GM23338 (cell line): ENCODE measurements at regions not wholly inside any gene's neighbourhood (a gene's known extent, or its start where the extent isn't known, plus 50 kb on each side); places are given as distances from the start of the nearest gene placed in this dataset.

Source experiments
- ATAC-seq: fragments of 200-7000 bp; cut with Tn5 transposase; 3 replicates; pipeline ENCODE4 v1.9.1; 2020
- DNase-seq: peaks from one replicate; pipeline ENCODE4 v3.0.0-alpha.2; 2015; ENCODE audit warnings: low spot score
- H2AFZ ChIP-seq: fragments of 200-600 bp; sonication (generic); 2 replicates; pipeline ENCODE4 v1.8.0; 2016; ENCODE audit warnings: antibody characterized with exemption, mild to moderate bottlenecking, moderate library complexity
- H3F3A ChIP-seq: fragments of 200-600 bp; sonication (generic); replicated peaks from 2 replicates; pipeline ENCODE4 v1.8.0; 2017; ENCODE audit warnings: antibody characterized with exemption, mixed run types, low read depth
- H3K27ac ChIP-seq: fragments of 200-600 bp; sonication (generic); 2 replicates; pipeline ENCODE4 v1.6.1; 2016; ENCODE audit warnings: low read depth
- H3K27me3 ChIP-seq: fragments of 200-600 bp; sonication (generic); 2 replicates; pipeline ENCODE4 v1.8.0; 2016; ENCODE audit warnings: mild to moderate bottlenecking, mixed run types, moderate library complexity; ENCODE audit not compliant: insufficient read depth
- H3K36me3 ChIP-seq: fragments of 200-600 bp; sonication (generic); 2 replicates; pipeline ENCODE4 v1.8.0; 2016; ENCODE audit warnings: mild to moderate bottlenecking; ENCODE audit not compliant: insufficient read depth
- H3K4me1 ChIP-seq: fragments of 200-600 bp; sonication (generic); 2 replicates; pipeline ENCODE4 v1.8.0; 2016; ENCODE audit warnings: mild to moderate bottlenecking, moderate library complexity; ENCODE audit not compliant: insufficient read depth
- H3K4me2 ChIP-seq: fragments of 200-600 bp; sonication (generic); 2 replicates; pipeline ENCODE4 v1.7.1; 2017; ENCODE audit warnings: mixed run types
- H3K4me3 ChIP-seq: fragments of 200-600 bp; sonication (generic); 2 replicates; pipeline ENCODE4 v1.6.1; 2016; ENCODE audit warnings: mixed run types
- H3K79me2 ChIP-seq: fragments of 200-600 bp; sonication (generic); replicated peaks from 2 replicates; pipeline ENCODE4 v1.8.0; 2017; ENCODE audit warnings: mild to moderate bottlenecking; ENCODE audit not compliant: insufficient read depth
- H3K9me2 ChIP-seq: fragments of 200-600 bp; sonication (generic); 2 replicates; pipeline ENCODE4 v1.8.0; 2017; ENCODE audit not compliant: insufficient read depth
- H4K20me1 ChIP-seq: fragments of 200-600 bp; sonication (generic); replicated peaks from 2 replicates; pipeline ENCODE4 v1.8.0; 2017; ENCODE audit warnings: mild to moderate bottlenecking; ENCODE audit not compliant: insufficient read depth
- H3K27ac Mint-ChIP-seq: 2 replicates; pipeline ENCODE4 v1.8.0; 2020; ENCODE audit warnings: inconsistent platforms, mild to moderate bottlenecking, moderate library complexity, mixed read lengths
- H3K27me3 Mint-ChIP-seq: 3 replicates; pipeline ENCODE4 v1.8.0; 2022; ENCODE audit warnings: low read depth, mild to moderate bottlenecking, moderate library complexity, mixed read lengths, inconsistent platforms; ENCODE audit not compliant: insufficient read depth, poor library complexity
- H3K36me3 Mint-ChIP-seq: 3 replicates; pipeline ENCODE4 v1.8.0; 2021; ENCODE audit warnings: low read depth, mild to moderate bottlenecking, inconsistent platforms, moderate library complexity, mixed read lengths
- H3K4me1 Mint-ChIP-seq: 3 replicates; pipeline ENCODE4 v1.8.0; 2020; ENCODE audit warnings: mild to moderate bottlenecking, inconsistent platforms, mixed read lengths
- H3K4me3 Mint-ChIP-seq: 3 replicates; pipeline ENCODE4 v1.8.0; 2021; ENCODE audit warnings: moderate library complexity, mild to moderate bottlenecking, inconsistent platforms, mixed read lengths
- H3K9me3 Mint-ChIP-seq: 3 replicates; pipeline ENCODE4 v1.8.0; 2020; ENCODE audit warnings: moderate library complexity, mild to moderate bottlenecking, inconsistent platforms, mixed read lengths
- CREB1 ChIP-seq: fragments of 250-450 bp; sonication (Bioruptor Pico); IDR thresholded peaks from 2 replicates; pipeline ENCODE4 v1.5.0; 2020; ENCODE audit warnings: low read depth, mild to moderate bottlenecking, moderate library complexity
- CTCF ChIP-seq, 2 experiments: fragments of 200-600 bp in 1 of 2; sonication (generic) in 1 of 2; conservative IDR thresholded peaks; 2 replicates each; pipeline versions ENCODE4 v1.5.1 to v1.6.1; 2016 to 2017; ENCODE audit warnings: antibody characterized with exemption in 2 of 2, low read depth in 2 of 2, mild to moderate bottlenecking in 2 of 2, moderate library complexity in 1 of 2
- ETS1 ChIP-seq: IDR thresholded peaks from 2 replicates; pipeline ENCODE4 v1.6.1; 2016; ENCODE audit warnings: antibody characterized with exemption
- EZH2 ChIP-seq: fragments of 200-600 bp; sonication (generic); IDR thresholded peaks from one replicate; pipeline ENCODE4 v1.8.0; 2017; ENCODE audit warnings: antibody characterized with exemption, mild to moderate bottlenecking, low read depth; ENCODE audit not compliant: unreplicated experiment
- EZH2phosphoT487 ChIP-seq: fragments of 200-600 bp; sonication (generic); IDR thresholded peaks from one replicate; pipeline ENCODE4 v1.8.1; 2018; ENCODE audit warnings: antibody characterized with exemption; ENCODE audit not compliant: unreplicated experiment
- JUNB ChIP-seq: IDR thresholded peaks from one replicate; pipeline ENCODE4 v1.6.1; 2016; ENCODE audit warnings: antibody characterized with exemption; ENCODE audit not compliant: unreplicated experiment
- NANOG ChIP-seq: IDR thresholded peaks from 2 replicates; pipeline ENCODE4 v1.6.1; 2016; ENCODE audit warnings: antibody characterized with exemption, borderline replicate concordance
- POLR2AphosphoS5 ChIP-seq: IDR thresholded peaks from 2 replicates; pipeline ENCODE4 v1.6.1; 2016; ENCODE audit warnings: antibody characterized with exemption, low read depth
- STAT1 ChIP-seq: IDR thresholded peaks from one replicate; pipeline ENCODE4 v1.6.1; 2016; ENCODE audit warnings: antibody characterized with exemption; ENCODE audit not compliant: unreplicated experiment
- ZNF114 ChIP-seq: fragments of 250-450 bp; sonication (Bioruptor Pico); IDR thresholded peaks from 2 replicates; pipeline ENCODE4 v1.5.0; 2020; ENCODE audit warnings: mild to moderate bottlenecking, moderate library complexity
- ZNF331 ChIP-seq: fragments of 250-450 bp; sonication (Bioruptor Pico); IDR thresholded peaks from 2 replicates; pipeline ENCODE4 v1.5.0; 2020; ENCODE audit warnings: low read depth, mild to moderate bottlenecking, moderate library complexity
- TF ChIP-seq, protein P1 (sequence below): IDR thresholded peaks from one replicate; pipeline ENCODE4 v1.6.1; 2018; ENCODE audit warnings: antibody characterized with exemption; ENCODE audit not compliant: unreplicated experiment

GRCh38 chr1:222109836-222110235 lies 367.9 kb upstream of the DUSP10 start (continued):
- TF ChIP-seq ZNF114 (CRISPR knock-in tag) (no peak), ETS1 (no peak), CREB1 (CRISPR knock-in tag) (no peak)

GRCh38 chr1:222107975-222108374 lies 366.1 kb upstream of the DUSP10 start:
- DNase-seq: no peak
- Histone ChIP-seq H3K79me2 (no peaks in the 10 kb centered on the region), H3K4me2 (no peak overlapping the region), H3K27me3 (no peaks in the 10 kb centered on the region), H3K4me3 (no peak overlapping the region), H4K20me1 (no peaks in the 10 kb centered on the region), H3K9me2 (peaks cover 8% of the 10 kb centered on the region; the same call in 1 of the 2 replicates), H3K4me1 (peaks cover 17% of the 10 kb centered on the region), H3F3A (no peaks in the 10 kb centered on the region), H3K36me3 (no peaks in the 10 kb centered on the region), H2AFZ (no peak overlapping the region), H3K27ac (no peak overlapping the region)
- ATAC-seq: no peak
- peaks cover 23% of the 10 kb centered on the region for H3K4me1 Mint-ChIP-seq
- no peak overlapping the region for H3K4me3 Mint-ChIP-seq
- no peaks in the 10 kb centered on the region; the same call in 1 of the 3 replicates for H3K9me3 Mint-ChIP-seq
- H3K27ac Mint-ChIP-seq: no peak overlapping the region
- no peaks in the 10 kb centered on the region for H3K36me3 Mint-ChIP-seq
- H3K27me3 Mint-ChIP-seq: peaks cover 6% of the 10 kb centered on the region
- TF ChIP-seq CREB1 (CRISPR knock-in tag) (no peak), JUNB (no peak), ETS1 (no peak), STAT1 (no peak), ZNF331 (CRISPR knock-in tag) (no peak), EZH2phosphoT487 (no peak), CTCF (conservative IDR thresholded peaks at IDR 0.05; ENCODE audit: low read depth in 2 of 2) (no peak), EZH2 (no peak), ZNF114 (CRISPR knock-in tag) (no peak), NANOG (no peak), POLR2AphosphoS5 (no peak)
- TF ChIP-seq, protein P1, sequence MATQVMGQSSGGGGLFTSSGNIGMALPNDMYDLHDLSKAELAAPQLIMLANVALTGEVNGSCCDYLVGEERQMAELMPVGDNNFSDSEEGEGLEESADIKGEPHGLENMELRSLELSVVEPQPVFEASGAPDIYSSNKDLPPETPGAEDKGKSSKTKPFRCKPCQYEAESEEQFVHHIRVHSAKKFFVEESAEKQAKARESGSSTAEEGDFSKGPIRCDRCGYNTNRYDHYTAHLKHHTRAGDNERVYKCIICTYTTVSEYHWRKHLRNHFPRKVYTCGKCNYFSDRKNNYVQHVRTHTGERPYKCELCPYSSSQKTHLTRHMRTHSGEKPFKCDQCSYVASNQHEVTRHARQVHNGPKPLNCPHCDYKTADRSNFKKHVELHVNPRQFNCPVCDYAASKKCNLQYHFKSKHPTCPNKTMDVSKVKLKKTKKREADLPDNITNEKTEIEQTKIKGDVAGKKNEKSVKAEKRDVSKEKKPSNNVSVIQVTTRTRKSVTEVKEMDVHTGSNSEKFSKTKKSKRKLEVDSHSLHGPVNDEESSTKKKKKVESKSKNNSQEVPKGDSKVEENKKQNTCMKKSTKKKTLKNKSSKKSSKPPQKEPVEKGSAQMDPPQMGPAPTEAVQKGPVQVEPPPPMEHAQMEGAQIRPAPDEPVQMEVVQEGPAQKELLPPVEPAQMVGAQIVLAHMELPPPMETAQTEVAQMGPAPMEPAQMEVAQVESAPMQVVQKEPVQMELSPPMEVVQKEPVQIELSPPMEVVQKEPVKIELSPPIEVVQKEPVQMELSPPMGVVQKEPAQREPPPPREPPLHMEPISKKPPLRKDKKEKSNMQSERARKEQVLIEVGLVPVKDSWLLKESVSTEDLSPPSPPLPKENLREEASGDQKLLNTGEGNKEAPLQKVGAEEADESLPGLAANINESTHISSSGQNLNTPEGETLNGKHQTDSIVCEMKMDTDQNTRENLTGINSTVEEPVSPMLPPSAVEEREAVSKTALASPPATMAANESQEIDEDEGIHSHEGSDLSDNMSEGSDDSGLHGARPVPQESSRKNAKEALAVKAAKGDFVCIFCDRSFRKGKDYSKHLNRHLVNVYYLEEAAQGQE: no peak
